Kidney tubule cell (primary cell): ENCODE measurements at regions not wholly inside any gene's neighbourhood (a gene's known extent, or its start where the extent isn't known, plus 50 kb on each side); places are given as distances from the start of the nearest gene placed in this dataset.

Source experiments
- DNase-seq: peaks from one replicate; pipeline ENCODE4 v3.0.0-alpha.2; 2018; ENCODE audit warnings: low spot score

- no peak for DNase-seq
Observed at GRCh38 chr21:26653430-26653829, 80.3 kb upstream of the CYYR1 start.

- DNase-seq, result no peak
Observed at GRCh38 chr21:26652854-26653253, 79.8 kb upstream of the CYYR1 start.

GRCh38 chr21:26641062-26641461 is 68.0 kb upstream of the CYYR1 start:
- no peak for DNase-seq

DNA sequence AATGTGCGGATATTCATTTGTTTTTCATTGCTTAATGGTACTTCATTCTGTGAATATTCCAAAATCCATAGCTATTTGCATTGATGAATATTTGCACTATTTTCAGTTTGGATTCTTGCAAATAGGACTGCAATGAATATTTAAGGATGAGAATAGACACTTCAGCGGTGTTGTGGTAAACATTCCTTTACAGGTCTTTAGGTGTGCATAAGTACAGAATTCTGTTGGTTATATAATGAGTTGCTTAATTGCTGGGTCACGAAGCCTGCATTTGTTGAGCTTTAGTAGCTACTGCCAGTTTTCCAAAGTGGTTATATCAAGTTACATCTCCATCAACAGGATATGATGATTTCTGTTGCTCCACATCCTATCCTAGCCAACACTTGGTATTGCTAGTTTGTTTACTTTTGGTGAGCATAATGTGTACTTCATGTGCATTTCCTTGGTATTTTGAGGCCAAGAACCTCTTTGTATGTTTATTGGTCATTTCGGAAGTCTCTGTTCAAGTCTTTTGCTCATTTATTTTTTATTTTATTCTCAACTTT is 64.2 kb upstream of the CYYR1 start:
- no peak for DNase-seq

DNA sequence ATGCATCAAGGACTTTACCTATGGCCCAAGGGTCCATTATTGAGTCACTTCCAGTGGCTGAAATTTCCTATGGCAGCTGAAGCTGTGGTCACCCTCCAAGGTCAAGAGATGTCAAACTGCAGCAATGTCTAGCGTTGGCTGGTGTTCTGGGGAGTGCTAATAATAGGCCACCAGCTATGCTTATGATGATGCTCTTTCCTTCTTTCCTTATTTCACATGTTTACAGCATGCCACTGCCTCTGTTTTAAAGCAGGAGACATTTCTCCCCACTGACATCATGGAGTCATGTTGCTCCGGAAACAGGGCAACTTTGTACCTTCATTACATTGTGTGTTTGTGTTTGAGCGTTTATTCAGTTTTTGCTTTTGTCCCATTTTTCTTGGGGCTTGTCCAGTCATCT is 62.6 kb upstream of the CYYR1 start:
- no peak for DNase-seq

DNA sequence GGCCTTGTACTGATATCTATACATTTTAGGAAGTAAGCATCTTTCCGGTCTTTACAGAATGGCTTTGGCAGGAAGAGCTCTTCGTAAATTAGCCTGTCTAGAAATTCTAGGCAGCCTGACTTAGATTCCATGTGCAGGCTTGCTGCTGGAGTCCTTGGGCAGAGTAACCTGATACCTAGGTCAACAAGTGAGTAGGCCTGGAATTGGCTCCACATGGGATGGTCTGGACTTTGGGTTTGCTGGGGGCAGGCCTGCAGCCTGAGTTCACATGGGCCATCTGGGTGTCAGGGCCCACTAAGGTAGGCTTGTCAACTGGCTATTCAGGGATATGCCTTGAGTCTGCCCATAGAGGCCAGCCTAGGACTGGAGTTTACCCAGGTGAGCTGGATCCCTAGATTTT is 59.6 kb upstream of the CYYR1 start:
- no peak for DNase-seq

- no peak for DNase-seq
Observed at GRCh38 chr21:26626187-26626586, 53.1 kb upstream of the CYYR1 start.

DNA sequence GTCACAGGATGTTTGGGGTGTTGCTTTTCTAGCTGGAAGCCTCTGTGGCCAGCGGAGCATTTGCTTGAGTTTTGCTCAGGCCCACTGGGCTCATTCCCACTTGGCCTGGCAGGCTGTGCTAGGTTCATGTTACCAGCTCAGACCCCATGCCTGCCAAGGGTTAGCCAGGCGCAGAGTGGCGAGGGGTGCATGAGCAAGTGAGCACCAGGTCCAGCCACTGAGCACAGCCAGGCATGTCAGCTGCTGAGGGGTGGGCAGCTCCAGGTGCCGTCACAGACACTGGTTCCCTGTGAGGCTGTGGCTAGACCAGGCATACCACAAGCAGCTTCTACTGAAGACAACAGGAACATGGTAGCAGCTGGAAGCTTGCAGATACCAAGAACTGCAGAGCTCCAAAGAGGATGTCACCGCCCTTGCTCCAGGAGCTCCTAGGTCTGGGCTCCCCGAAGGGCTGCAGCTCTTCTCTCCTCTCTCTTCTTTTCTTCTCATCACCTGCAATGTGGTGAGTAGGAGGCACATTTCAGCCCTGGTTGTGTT is 52.0 kb upstream of the CYYR1 start:
- DNase-seq, result no peak
